ENCODE measurements at regions not wholly inside any gene's neighbourhood (a gene's known extent, or its start where the extent isn't known, plus 50 kb on each side); places are given as distances from the start of the nearest gene placed in this dataset.

GRCh38 chr6:33949111-33949510 is 145.3 kb upstream of the MLN start:
- no peaks in the 10 kb centered on the region for H3K36me3 ChIP-seq (ENCODE audit: insufficient read depth, low read length)
- H3K27ac ChIP-seq (ENCODE audit: low read depth, low read length, poor library complexity, severe bottlenecking) = no peak overlapping the region
- no peak overlapping the region for H3K4me3 ChIP-seq (ENCODE audit: low read depth, low read length, poor library complexity, severe bottlenecking)
- TF ChIP-seq CTCF (IDR thresholded peaks at IDR 0.05; ENCODE audit: low read length) = no peak
- TF ChIP-seq EZH2 (IDR thresholded peaks at IDR 0.05; ENCODE audit: borderline replicate concordance, low read length) = no peak
- no peak overlapping the region for H2AFZ ChIP-seq (ENCODE audit: low read length)
- H3K9me3 ChIP-seq (ENCODE audit: low read length) = no peaks in the 10 kb centered on the region
- no peak overlapping the region for H3K4me2 ChIP-seq (ENCODE audit: low read length)
- H4K20me1 ChIP-seq (ENCODE audit: insufficient read depth, low read length) = no peaks in the 10 kb centered on the region
- H3K27me3 ChIP-seq (ENCODE audit: insufficient read depth, low read length) = no peaks in the 10 kb centered on the region
- H3K9me2 ChIP-seq (ENCODE audit: low read depth, low read length) = no peaks in the 10 kb centered on the region
- no peaks in the 10 kb centered on the region for H3K79me2 ChIP-seq (ENCODE audit: insufficient read depth, low read length)
- no peak overlapping the region for H3K9ac ChIP-seq (ENCODE audit: low read length)
- no peaks in the 10 kb centered on the region for H3F3A ChIP-seq (ENCODE audit: insufficient read depth, low read length)
- no peaks in the 10 kb centered on the region for H3K4me1 ChIP-seq (ENCODE audit: insufficient read depth, low read length, severe bottlenecking)

- Histone ChIP-seq H3K9me3 (ENCODE audit: low read length) (no peaks in the 10 kb centered on the region), H4K20me1 (ENCODE audit: insufficient read depth, low read length) (no peaks in the 10 kb centered on the region), H3K36me3 (ENCODE audit: insufficient read depth, low read length) (no peaks in the 10 kb centered on the region), H3F3A (ENCODE audit: insufficient read depth, low read length) (no peaks in the 10 kb centered on the region), H3K79me2 (ENCODE audit: insufficient read depth, low read length) (no peaks in the 10 kb centered on the region), H3K27me3 (ENCODE audit: insufficient read depth, low read length) (no peaks in the 10 kb centered on the region), H3K9ac (ENCODE audit: low read length) (no peak overlapping the region), H3K4me3 (ENCODE audit: low read depth, low read length, poor library complexity, severe bottlenecking) (no peak overlapping the region), H3K4me2 (ENCODE audit: low read length) (no peak overlapping the region), H3K27ac (ENCODE audit: low read depth, low read length, poor library complexity, severe bottlenecking) (no peak overlapping the region), H2AFZ (ENCODE audit: low read length) (no peak overlapping the region), H3K9me2 (ENCODE audit: low read depth, low read length) (no peaks in the 10 kb centered on the region), H3K4me1 (ENCODE audit: insufficient read depth, low read length, severe bottlenecking) (no peaks in the 10 kb centered on the region)
- no peak for TF ChIP-seq EZH2 (IDR thresholded peaks at IDR 0.05; ENCODE audit: borderline replicate concordance, low read length)
- TF ChIP-seq CTCF (IDR thresholded peaks at IDR 0.05; ENCODE audit: low read length) = no peak
These were observed 144.3 kb upstream of the MLN start for GRCh38 chr6:33947916-33948594.

GRCh38 chr6:33947047-33947446 is 143.2 kb upstream of the MLN start:
- Histone ChIP-seq H3F3A (ENCODE audit: insufficient read depth, low read length) (no peaks in the 10 kb centered on the region), H3K27ac (ENCODE audit: low read depth, low read length, poor library complexity, severe bottlenecking) (no peak overlapping the region), H3K4me3 (ENCODE audit: low read depth, low read length, poor library complexity, severe bottlenecking) (no peak overlapping the region), H3K9me2 (ENCODE audit: low read depth, low read length) (no peaks in the 10 kb centered on the region), H3K79me2 (ENCODE audit: insufficient read depth, low read length) (no peaks in the 10 kb centered on the region), H3K36me3 (ENCODE audit: insufficient read depth, low read length) (no peaks in the 10 kb centered on the region), H4K20me1 (ENCODE audit: insufficient read depth, low read length) (no peaks in the 10 kb centered on the region), H3K9ac (ENCODE audit: low read length) (no peak overlapping the region), H3K4me1 (ENCODE audit: insufficient read depth, low read length, severe bottlenecking) (no peaks in the 10 kb centered on the region), H3K4me2 (ENCODE audit: low read length) (no peak overlapping the region), H3K9me3 (ENCODE audit: low read length) (no peaks in the 10 kb centered on the region), H2AFZ (ENCODE audit: low read length) (no peak overlapping the region), H3K27me3 (ENCODE audit: insufficient read depth, low read length) (no peaks in the 10 kb centered on the region)
- TF ChIP-seq EZH2 (IDR thresholded peaks at IDR 0.05; ENCODE audit: borderline replicate concordance, low read length) (no peak), CTCF (IDR thresholded peaks at IDR 0.05; ENCODE audit: low read length) (no peak)

Data from OCI-LY1 (cell line).